ENCODE measurements at regions not wholly inside any gene's neighbourhood (a gene's known extent, or its start where the extent isn't known, plus 50 kb on each side); places are given as distances from the start of the nearest gene placed in this dataset.
A peak's percentile ranks its signal among the peaks of the same experiment; 100 is the strongest.
"Not testable (repeated sequence)": the region's sequence is repeated elsewhere in the genome, so short reads cannot be mapped to it uniquely, and the experiment has no call there.

DNA sequence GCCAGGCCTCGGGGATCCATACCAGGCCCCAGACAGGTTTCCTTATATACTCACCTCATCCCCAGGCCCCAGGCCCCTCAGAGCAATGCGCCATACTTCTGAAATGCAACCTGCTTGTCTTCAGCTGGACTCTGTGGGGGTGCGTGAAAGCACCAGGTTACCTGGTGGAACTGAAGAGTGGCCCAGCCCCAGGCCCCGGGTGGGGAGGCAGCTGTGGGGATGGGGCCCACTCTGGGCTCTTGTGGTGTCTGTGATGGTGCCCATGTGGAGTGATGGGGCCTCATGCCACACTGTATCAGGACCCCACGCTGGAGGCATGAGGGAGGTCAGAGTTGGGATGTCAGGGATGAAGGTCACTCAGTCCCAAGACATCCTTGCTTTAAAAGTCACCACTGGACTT, 999.0 kb downstream of the BRD1 start:
- no peak for DNase-seq

DNA sequence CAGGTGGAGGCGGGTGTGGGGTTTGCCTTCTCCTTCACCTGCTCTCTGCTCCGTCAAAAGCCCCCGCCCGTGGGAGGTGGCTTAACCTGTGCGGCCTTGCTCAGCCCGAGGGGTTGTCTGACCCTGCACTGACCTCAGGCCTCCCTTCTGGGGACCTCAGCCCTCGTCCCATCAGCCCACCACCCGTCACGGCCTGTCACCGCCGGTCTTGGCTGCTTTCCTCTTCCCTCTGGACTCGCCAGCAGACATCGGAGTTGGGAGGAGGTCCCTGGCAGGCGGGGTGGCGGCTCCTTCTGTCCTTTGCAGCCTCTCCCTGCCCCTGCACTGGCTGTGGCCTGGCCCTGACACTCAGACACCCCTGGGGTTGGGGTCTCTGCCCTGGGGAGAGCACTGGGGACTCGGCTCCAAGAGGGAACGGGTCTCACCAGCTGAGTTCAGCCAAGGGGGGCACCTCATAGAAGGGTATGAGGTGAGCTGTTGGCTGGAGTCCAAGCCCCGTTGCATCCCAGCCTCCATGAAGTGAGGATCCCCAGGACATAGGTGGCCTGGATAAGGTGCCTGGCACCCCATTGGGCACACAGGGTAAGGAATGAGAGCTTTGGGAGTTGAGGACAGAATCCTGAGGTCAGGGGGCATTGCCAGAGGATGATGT, 999.6 kb downstream of the BRD1 start:
- DNase-seq = peak; percentile 48

DNA sequence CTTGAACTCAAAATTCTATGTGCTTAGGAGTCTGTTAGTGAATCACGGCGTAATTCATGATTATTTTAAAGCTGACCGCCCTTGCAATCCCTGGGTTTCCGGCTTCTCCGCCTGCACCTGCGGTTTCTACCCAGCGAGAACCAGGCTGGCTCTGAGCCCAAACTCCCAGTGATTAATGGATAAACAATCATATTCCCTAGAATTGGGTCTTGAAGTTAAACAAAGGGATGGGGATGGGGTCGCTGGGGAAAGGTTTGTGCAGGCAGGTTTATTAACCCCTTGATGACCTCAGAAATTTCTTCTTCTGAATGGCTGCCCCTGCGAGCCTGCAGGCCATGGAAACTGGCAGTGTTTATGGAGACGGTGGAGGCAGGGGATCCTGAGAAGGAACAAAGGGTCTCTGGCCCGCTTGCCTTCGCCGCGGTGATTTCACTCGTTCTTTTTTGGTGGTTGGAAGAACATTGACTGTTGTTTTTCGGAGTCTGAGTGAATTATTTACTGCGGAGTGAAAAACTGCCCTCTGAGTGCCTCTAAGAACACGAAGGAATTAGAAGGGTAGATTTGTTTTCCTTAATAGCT, 1000.3 kb downstream of the BRD1 start:
- peak; percentile 83 for DNase-seq

DNA sequence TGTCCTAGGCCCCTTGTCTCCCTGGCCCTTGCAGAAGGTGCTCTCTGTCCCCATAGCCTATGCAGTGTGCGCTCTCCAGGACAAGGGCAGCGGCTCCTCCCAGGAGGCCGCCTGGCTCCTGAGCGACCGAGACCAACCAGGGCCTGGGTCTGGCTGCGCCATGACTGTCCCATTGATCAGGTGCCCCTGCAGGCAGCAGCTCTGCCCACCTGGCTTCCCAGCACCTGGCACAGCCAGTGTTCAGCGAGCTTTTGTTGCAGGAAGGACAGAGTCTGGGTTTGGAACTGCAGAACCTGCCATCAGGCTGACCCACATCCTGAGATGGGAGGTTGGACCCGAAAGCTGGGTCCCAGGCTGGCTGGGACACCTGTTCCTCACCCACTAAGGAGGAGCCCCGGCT, 1001.1 kb downstream of the BRD1 start:
- no peak for DNase-seq

DNA sequence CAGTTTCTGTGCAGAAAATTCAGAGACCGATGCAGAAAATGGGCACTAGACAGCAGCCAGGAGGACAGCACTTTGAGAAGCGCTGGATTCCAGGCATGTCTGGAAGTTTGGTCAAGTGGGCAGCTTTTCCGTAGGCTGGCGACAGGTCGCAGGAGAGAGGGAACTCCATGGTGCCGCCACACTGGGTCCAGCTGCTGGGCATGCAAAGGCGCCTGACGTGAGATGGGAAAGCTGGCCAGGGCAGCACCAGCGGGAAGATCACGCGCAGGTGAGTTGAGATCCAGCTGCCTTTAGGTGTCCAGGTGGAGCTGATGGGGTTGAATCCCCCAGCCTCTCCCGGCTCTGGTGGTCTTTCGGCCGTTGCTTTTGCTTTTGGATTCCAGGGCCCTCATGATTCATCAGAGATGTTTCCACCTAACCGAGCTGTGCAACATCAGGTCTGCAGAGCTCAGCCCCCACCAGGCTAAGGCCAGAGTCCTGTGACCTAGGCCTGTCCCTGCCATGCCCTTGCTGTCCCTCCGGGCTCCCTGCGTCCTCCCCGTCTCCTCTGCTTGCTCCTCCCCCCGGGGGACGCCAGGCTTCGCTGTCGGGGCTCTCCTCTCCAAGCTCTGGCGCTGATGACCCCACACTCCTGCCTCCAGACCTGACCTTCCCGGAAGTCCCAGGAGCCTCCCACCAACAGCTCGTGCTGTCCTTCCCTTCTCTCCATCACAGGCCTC, 1001.7 kb downstream of the BRD1 start:
- DNase-seq = no peak

DNA sequence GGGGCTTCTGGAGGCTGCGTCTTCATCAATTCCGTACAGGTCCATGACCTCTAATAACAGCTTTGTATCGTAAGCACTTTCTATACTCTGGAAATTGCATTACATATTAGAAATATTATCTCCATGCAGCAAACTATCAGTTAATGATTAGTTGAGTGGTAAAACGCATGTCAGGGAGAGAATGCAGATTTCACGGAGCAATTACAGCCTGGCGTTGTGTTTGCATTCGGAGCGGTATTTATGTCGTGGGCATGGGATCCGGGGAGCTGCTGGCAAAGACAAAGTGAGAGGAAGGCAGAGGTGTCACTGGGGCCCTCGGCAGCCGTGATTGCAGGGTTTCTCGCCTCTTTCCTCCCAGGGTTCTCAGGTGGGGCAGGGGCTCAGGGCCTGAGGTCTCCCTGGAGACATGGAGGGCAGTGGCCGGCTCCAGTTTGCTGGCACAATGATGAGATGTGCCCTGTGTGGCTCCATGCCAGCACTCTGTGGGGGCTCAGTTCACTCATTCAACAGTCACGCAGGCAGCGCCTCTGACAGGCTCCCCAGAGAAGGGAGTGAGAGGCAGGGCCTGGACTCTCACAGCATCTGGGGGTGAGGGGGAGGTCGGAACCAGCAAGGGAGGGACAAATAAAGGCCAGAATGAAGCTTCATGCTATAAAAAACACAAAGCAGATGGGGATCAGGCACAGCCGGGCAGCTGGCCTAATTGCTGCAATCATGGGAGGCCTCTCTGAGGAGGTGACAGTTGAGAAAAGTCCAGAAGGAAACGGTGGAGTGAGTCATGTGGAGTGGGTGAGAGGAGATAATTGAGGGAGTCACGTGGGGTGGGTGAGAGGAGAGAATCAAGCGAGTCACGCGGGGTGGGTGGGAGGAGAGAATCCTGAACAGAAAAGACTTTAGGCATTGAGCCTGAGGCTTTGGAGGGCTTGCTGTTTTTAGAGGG, 1002.7 kb downstream of the BRD1 start:
- no peak for DNase-seq

DNA sequence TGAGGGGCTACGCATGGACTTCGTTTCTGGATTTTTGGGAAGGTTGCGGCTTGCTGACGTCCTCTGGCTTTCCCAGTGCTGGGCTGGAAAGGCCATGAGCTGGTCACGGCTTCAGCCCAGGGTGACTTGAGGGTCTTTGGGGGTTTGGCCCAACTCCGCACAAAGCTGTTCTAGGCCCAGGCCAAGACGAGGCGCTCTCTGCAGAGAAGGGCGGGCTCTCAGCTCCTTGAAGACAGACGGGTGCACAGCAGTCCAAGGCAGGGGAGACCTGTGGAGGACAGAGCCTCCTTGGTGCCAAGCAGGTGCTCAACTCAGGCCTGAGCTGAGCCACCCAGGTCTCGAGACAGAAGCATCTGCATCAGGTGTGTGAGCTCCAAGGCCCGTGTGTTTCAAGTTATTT, 1003.7 kb downstream of the BRD1 start:
- no peak for DNase-seq

DNA sequence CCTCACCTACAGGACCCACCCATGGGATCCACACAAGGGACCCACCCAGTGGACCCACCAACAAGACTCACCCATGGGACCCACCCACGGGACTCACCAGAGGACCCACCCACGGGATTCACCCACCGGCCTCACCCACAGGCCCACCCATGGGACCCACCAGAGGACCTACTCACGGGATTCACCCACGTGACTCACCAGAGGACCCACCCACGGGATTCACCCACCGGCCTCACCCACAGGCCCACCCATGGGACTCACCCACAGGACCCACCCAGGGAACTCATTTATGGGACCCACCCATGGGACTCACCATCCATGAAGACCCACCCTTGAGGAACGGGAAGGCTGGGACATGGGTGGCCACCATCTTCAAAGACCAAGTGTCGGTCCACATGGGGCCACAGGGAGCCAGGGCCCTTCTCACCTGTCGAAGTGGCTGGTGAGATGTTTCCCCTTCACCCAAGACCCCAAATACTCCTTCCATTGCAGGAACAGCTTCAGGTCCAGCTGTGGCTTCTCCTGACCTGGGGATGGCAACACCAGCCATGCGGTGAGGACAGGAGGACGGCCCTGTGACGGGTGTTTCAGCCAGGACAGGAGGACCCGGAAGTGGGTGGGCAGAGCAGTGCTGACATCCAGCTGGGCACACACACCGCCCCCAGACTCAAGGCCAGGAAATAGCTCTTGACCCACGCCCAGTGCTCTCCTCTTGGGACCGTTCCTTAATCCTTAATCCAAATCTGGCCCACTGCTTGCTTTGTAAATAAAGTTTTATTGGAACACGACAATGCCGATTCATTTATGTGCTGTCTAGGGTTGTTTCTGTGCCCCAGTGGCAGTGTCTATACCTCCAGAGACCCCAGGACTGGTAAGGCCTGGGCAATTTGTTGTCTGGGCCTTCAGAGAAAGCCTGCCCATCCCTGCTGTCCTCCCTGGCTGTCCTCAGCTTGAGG, 1005.1 kb downstream of the BRD1 start:
- no peak for DNase-seq

DNA sequence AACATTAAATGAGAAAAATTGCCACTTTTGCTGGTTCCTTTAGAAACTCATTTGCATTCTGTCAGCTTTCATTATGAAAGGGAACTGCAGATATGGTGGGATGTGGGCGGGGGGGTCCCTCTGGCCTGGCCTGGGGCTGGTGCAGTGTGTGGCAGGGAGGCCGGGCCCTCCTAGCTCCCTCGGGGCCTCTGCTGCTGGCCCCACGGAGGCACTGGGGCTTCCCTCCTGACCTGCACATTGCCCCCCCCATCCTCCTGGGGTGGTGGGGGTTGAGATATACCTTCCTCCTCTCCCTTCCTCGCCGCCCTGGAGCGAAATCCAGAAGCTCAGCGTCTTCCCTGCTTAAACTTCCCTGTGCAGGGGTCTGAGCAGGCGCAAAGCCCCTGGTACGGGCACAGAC, 1005.9 kb downstream of the BRD1 start:
- DNase-seq = no peak

DNA sequence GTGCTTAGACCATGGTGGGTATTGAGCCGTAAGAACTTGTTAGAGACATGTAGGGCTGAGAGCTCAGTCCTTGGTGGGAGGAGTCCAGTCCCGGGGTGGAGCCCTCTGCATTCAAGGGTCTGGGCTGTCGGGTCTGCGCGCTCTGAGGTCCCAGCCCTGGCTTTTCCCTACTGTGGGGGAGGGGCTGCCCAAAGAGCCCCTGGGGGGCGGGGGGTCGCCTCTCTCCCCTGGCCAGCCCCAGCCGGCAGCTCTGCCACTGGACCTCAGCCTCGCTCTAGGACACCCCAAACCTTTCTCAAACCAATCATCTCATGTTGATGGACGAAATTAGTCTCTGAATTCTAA, 1006.4 kb downstream of the BRD1 start:
- no peak for DNase-seq

DNA sequence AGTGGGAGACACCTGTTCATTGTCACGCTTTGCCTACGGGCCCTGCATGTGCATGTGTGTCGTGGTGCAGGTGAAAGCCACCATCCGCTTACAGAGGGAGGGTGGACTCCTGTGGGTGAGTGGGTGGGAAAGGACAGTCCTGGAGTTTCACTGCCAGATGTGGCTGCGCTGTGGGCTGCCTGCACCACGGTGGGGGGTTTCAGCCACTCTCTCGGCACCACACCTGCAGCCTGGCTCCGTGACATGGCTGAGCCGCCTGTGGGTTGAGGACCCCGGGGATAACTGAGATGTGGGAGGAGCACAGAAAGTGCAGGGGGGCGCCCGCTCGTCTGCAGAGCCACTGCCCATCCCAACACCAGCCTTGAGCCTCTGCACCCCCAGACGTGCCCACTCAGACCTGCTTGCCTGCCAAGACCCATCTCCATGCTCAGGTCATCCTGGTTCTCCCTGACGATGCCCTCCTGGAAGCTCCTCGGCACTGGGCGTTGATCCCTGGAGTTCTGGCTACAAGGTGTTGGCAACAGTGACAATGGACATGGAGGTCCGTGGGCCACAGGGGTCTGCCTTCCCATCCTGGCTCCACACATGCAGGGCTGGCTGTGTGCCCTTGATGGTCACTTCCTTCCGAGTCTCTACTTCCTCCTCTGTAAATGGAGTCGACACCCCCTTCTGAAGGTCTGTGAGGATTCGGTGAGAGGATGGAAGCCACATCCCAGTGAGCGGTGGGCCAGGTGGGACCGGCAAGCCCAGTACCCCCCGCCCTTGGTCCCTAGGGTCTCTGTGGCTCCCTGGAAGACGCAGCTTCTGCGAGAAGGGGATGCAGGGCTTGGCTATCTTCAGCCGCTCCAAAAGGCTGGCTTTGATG, 1007.0 kb downstream of the BRD1 start:
- no peak for DNase-seq

DNA sequence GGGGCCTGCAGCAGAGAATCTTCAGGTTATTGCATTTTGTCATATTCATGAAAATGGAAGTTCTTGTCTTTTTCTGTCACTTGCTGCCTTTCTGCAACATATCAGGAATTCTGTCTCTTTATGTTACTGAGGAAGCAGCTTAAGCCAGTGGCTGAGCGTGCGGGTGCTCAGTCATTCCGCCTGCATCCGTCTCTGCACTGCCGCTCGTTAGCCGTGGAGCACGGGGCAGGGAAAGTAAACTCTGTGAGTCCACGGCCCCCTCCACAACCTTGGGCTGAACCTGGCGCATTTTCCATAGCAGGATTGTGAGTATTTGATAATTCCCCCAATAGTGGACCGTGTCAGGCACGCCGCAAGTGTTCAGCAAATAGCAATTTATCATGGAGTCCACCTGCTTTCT, 1007.7 kb downstream of the BRD1 start:
- no peak for DNase-seq

DNA sequence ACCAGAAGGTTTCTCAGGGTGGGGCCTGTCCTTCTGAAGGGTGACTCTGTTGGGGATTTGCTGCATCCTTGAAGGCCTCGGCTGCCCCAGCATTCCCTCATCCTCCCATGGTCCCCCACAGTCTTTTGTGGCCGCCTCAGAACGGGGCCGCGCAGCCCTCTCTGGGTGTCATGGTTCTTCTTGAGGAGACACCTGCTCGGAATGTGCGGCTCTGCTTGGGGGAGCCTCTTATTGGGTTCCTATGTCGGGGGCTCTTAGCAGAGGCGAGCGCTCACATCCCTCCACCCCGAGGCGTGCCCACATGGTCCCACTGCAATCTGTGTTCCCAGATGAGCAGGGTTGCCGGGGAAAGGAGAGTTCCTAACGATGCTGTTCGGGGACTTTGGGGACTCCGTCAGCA, 1008.4 kb downstream of the BRD1 start:
- DNase-seq = no peak

DNA sequence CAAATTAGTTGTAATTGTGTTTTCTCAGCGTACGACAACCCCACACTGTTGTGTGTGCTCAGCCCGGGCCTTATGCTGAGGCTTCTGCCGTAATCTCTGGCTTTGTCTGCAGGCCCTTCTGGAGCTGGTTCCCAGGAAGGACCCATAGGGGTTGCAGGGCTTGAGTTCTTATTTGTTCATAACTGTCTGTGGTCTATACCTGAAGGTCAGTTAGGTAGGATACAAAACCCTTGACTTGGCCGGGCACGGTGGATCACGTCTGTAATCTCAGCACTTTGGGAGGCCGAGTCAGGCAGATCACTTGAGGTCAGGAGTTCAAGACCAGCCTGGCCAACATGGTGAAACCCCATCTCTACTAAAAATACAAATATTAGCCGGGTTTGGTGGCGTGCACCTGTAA, 1010.2 kb downstream of the BRD1 start:
- DNase-seq = not testable (repeated sequence)

DNA sequence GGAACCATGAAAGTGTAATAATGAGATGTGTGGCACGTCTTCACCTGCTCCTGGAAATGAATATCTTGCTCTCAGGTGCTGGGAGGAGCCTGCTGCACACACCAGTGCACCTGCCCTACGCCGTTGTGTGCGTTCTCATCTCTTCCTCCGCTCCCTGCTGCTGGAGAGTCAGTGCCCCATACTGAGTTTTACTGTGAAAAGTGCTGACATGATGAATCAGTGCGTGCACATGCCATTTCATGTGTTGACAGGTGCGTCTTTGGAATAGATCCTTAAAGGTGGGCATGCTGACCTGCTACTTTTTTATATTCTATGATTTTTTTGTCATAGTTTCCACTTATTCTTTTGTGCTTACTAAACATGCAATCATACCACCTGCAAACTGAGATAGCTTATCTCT, 1015.8 kb downstream of the BRD1 start:
- peak; percentile 82 for DNase-seq

DNA sequence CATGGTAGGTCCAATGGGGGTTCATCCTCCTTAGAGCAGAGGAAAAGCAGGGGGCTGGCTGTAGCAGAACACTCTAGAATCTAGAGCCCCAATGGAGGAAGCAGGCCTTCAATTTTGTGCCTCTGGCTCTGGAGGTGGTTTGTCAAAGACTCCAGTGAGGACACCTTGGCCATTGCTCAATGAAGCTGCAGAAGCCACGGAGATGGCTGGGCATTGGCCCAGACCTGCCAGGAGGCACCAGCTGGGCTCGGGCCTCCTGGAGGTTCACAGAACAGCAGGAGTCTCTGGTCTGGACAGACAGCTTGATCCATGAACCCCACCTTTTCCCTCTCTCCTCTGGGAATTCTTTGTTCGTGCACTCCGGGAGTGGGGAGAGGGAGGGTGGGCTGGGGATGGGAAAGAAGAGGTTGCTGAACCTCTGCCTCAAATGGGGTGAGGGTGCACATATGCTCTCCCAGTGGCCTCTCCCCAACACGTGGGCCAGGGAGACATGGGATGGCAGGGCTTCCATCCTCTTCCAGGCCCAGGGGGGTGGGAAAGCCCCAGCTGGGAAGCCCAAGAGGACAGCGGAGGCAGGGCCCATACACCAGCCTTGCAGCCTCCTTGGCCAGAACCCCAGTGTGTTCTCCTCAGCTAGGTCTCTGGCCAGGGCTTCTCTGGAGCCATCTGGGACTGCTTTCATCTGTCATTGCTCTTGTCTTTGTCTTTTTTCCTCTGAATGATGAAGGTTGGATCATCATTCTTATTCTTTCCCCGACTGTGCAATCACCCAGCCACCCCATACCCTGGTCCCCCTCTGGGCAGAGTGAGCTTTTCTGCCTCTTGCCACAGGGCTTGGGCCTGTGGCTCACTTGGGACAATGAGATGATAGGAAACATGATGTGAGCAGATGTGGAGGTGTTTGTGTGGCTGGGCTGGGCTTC, 1019.4 kb downstream of the BRD1 start:
- DNase-seq = no peak

DNA sequence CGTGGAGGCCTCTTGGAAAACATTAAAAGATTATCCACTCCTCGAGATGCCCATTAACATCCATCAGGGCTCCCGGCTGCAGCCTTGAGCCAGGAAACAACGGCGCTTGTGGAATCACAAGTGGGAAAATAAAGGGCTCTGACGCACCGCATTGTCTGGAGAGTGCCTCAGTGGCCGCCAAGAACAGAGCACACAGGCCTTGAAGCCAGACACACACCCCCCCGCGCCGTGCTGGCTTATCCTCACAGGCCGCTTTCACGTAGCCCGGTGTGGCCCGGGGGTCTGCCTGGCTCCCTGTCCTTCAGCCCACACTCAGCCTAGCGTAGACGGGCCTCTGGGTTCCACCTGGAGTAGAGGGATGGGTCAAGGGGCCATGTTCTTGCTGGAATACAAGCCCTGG, 1020.5 kb downstream of the BRD1 start:
- no peak for DNase-seq

DNA sequence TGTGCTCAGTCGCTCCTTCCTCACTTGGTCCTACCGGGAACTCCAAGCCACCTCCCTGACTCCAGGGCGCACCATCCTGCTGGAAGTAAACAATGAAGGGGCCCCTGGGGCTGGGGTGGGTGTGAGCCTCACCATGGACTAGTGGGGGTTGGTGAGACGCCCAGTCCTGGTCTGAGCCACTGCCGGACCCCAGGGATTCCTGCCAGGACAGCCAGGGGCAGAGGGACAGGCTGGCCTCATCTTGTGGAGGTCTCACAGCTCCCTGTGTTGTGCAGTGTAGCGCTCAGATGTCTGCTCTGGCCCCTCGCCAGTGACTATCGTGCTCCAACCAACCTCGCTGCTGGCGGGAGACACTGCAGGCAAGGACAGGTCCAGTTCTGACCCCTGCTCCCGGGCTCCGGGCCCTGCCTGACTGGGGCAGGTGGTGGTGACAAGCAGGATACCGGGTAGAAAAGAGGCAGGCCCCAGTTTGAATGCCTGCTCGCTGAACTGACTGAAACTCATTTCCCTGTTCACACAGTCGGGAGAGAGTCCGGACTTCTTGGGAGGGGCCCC, 1021.4 kb downstream of the BRD1 start:
- no peak for DNase-seq

DNA sequence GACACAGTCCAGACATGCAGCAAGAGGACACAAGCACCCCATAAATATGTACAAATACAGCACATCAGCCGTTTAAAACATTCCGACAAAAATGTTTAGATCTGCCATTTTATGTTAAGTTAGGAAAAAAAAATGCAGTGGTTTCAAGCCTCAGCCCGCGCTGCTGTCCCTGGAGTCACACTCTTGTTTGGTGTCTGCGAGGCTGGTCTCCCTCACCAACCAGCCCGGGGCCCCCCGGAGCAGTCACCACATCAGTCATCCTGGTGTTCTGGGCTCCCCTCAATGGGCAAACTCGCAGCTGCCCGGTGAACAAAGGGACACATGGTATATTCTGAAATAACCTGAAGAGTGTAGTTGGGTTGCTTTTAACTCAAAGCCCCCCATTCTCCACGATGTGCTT, 1022.2 kb downstream of the BRD1 start:
- no peak for DNase-seq

DNA sequence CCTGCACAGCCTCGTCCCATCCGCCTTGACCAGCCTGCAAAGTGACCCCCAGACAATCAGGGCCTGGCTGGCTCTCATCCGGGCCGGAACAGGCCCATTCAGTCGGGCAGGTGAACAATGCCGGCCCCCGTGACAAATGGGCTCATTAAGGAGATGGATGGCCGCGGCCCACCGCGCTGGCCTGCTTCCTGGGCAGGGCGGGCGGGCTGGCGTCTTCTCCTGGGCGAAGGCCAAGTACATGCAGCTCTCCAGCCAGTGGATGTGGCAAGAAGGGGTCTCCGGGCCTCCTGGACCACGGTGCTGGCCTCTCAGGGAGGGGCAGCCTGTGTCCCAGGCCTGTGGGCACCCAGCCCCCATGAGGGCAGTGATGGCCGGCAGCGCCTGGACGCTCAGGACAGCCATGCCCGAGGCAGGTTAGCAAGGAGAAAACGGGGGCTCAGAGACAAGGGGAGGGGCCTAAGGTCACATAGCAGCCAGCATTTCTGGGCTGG, 1022.8 kb downstream of the BRD1 start:
- no peak for DNase-seq

Measured in NCI-H1105 (cell line).